NCI-H1048 (cell line): ENCODE measurements at regions not wholly inside any gene's neighbourhood (a gene's known extent, or its start where the extent isn't known, plus 50 kb on each side); places are given as distances from the start of the nearest gene placed in this dataset.
A peak's percentile ranks its signal among the peaks of the same experiment; 100 is the strongest.

Source experiments
- DNase-seq: peaks from one replicate; lab custom pipeline; 2025; lab: John Stamatoyannopoulos, UW

DNA sequence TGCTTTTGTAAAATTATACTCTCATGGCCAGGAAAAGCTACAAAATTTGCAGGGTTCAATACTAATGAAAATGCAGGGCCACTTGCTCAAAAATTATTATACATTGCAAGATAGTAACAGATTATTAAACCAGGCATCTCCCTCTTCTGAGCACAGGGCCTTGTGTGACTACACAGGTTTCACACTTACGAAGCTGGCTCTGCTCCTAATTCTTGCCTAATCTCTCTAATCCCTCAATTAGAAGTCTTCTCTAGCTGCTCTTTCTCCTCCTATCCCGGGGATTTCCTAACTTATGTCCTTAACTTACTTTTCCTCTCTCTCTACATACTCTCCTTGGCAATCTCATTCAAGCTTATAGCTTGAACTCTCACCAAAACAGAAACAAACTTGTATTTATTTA is 168.3 kb downstream of the AREG start:
- DNase-seq = no peak

- DNase-seq = no peak
Observed at GRCh38 chr4:74615411-74615810, 170.5 kb downstream of the AREG start.

DNA sequence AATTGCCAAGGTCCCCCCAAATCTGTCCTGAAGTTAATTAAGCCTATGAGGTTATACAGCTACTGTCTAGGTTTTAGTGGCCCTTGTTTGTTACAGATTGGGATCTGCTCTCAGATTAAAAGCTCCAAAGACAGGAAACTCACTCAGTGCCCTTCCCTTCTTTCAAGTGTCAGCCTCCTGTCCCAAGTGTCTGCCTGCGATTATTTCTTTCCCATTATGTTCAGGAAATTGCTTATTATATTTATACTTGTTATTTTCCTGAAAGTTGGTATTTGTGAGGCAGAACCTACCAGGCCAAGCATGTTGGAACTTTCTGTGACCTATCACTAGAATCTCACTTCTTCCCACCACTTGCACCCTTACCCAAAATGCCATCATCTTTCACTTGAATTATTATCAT is 173.2 kb downstream of the AREG start:
- DNase-seq = no peak

DNA sequence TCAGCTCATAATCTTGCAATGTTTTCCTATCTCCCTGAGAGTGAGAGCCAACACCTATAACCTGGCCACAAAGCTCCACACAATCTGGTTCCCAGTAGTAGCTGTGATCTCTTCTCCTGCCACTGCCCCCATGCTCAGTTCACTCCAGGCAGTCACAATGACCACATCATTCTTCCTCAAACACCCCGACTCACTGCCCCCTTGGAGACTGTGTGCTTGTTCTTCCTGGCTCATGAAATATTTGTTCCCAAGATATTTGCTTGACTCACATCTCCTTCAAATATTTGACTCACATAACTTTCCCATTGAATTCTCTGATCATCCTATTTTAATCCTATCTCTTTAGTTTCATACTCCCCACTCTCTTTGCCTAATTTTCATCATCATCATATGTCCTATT is 173.7 kb downstream of the AREG start:
- no peak for DNase-seq

DNA sequence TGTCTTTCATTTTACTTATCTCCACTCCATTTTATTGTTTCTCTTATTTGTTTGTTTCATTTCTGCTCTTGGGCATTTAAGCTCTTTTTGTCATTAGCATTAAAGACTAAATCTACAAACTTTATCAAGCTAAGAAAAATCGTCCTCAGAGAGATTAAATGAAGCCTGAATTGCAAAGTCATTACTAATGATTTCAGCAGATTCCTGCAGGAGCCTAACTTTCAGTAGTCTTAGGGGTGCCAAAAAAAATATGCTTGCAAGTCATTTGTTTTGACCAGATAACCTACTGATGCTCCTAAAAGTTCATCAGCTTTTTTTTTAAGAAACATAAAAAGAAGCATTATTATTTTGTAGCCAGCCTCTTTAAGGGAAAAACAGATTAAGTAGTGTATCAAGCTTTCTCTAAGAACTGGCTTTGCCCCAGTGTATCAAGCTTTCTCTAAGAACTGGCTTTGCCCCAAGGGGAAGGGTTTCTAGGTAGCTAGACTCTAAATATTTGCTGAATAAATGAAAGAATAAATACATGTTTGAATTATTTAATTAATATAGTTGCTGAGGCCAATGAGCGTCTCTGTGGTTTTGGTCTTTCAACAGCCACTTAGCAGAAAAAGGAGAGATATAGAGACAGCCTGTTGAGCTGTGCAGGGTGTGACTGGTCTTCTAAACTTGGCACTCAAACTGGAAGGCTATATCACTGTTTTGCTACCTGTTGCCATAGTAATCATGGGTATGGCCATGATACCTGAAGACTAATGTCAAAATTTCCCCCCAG is 174.2 kb downstream of the BTC start:
- no peak for DNase-seq

GRCh38 chr4:74621616-74622015 is 172.7 kb downstream of the BTC start:
- no peak for DNase-seq

DNA sequence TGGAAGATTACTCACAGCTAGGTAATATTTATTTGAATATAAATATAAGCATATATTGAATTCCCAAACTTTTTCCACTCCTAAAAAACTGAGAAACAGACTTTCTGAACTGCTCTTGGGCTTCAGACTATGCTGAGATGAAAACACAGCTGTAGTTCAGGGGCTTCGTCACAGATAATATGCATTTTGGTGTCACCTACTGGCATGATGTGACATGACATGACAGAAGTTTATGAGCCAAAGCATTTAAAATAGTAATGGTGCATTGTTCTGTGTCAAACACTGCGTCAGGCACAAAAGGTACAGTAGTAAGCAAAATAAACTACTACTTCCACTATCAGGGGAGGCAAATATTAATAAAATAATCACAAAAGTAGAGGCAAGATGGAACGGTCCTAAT is 171.3 kb downstream of the BTC start:
- peak; percentile 19 for DNase-seq

DNA sequence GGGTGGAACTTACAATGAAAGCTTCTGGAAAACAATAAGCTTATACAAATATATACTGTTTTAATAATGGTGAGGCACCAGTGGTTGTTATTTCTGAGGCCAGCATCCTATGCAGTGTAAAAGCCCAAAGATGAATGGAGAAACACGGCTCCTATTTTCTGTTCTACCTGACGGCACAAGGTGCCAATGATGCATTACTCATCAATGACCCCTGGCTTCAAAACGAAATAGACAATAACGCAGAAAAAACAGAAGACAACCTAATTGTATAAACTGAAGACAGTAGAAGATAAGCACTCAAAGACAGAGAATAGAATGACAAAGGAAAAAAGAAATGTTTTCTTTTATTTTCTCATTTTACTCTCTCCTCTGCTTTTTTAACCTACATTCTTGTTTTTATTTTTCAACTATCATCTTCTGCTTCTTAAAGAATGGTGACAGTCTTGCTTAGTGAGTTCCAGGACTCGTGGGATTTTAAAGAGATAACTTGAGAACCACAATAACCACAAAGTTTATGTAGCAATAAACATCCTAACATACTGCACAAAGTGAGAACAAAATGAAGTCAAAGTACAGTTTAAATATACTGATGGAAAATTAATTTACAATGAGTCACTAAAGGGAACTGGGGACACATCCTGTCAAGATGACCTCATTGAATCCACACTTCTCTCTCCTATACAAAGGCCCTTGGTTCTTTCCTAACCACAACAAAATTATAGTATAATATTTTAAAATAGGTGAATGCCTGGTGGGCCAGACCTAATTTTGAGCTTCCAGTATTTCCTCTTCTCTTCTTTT is 169.8 kb downstream of the BTC start:
- DNase-seq = no peak

GRCh38 chr4:74625981-74626380 is 168.3 kb downstream of the BTC start:
- DNase-seq = no peak

DNA sequence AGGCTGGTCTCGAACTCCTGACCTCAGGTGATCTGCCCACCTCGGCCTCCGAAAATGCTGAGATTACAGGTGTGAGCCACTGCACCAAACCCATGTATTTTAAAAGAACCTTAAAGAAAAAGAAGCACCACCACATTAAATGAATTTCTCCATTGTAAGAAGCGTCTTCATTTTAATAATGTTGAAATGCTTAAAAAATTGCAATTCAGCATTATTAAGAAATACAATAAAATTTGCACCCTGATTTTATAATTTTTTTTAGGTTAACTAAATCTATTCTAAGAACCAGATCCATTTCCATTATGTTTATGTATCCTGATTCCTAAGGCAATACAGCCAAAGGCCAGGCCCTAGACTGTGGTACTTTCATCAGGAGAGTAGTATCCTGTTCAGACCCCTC is 167.2 kb downstream of the BTC start:
- DNase-seq = no peak

DNA sequence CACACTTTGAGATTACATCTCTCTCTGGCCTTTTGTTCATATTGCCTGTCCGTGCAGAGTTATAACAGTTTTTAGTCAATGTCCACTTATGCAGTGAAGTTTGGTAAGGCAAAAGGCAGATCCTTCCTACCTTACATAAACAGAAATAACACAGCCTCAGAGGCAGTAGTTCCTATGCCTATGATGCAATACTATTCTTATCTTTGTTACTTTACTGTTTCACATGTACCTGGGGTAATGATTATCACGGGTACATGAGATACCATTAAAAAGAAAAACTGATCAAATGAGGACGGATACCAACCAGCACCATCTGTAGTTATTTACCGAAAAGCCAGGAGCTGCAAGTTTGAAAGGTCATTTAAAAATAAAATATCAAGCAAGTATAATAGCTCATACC is 166.8 kb downstream of the BTC start:
- no peak for DNase-seq

GRCh38 chr4:74628852-74629620 is 165.3 kb downstream of the BTC start:
- DNase-seq = no peak

- no peak for DNase-seq
Observed at GRCh38 chr4:74630551-74630950, 163.8 kb downstream of the BTC start.

DNA sequence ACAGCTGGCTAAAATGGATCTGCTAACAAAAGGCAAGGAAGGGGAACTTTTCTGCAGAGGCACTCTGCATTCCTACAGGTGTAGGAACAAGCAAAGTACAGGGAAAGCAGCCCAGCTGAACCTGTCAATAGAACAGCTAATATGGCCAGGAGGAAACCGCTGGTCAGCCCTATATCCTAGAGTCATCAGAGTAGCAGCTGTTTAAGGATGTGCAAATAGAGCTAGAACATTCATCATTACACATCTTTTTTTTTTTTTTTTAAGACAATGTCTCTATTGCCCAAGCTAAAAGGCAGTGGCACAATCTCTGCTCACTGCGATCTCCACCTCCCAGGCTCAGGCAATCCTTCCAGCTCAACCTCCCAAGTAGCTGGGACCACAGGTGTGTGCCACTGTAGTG is 163.0 kb downstream of the BTC start:
- no peak for DNase-seq

DNA sequence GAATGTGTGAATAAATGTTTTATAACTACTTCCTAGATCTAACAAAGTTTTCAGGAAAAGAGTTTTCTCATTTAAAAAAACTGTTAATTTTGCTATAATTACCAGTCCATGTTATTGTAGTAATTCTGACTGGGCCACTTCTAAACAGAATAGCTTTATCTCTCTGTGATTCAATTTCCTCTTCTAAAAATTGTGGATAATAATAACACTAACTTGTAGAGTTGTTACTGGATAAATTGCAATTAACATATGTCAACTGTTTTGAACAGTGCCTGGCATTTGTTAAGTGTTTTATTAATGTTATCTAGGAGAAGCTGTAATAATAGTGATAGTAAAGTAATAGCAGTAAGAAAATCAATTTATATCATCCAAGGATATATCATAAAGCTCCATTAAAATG is 162.3 kb downstream of the BTC start:
- DNase-seq = no peak

DNA sequence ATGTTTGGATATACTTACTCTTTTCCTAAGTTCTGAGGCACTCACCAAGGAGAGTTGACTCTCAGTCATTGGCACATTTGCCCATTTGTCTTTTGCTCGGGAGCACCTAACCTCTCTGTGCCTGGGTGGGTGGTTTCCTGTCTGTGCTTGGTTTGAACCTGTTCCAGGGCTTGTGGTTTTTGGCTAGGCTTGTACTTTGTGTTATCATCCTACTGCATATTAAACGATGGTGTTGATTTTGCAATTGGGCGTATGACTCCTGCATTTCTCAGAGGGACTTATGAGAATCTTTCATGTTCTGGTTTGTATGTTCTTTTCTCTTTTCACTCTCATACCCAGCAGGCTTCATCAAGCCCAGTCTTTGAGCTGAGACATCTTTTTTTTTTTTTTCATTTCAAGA is 161.7 kb downstream of the BTC start:
- no peak for DNase-seq

DNA sequence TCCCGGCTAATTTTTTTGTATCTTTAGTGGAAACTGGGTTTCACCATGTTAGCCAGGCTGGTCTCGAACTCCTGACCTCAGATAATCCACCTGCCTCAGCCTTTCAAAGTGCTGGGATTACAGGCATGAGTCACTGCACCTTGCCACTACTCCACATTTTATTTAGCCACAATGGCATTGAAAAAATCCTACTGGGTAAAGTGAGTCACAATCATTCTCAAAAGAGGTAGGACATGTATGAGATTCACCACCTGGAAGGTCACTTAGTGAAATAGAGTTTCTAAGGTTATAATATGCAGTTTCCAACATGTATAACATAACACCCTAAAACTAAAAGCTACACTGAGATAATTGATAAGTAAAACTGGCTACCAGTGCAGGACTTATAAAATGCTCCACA is 159.2 kb downstream of the BTC start:
- no peak for DNase-seq

DNA sequence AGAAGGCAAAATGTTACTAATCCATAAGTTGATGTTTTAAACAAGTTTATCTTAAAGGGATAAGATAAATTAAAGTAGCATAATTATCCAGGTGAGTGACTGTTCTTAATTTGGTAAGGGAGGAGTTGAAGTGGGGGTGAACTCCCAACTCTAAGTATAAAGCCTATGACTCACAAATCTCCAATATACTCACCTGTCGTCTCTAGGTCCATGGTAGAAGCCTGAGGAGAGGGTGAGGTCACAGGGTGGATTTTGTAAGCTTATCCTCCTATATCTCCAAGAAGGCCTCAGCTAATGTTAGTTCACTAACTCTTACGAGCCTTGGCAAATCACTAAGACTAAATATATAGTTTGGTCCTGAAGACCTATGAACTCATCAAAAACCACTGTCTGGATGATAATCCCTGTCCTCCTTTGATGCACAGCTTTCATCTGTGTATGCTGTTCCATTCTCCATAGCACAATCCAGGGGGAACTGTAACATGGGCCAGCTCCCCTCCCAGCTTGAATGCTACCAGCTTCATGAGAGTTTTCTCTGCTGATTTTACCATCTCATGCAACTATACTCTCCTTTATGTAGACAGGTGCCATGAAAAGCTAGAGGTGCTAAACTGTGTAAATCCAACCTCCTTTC is 158.7 kb downstream of the BTC start:
- no peak for DNase-seq

GRCh38 chr4:74638001-74638400 is 156.3 kb downstream of the BTC start:
- DNase-seq = no peak

- DNase-seq = no peak
Observed at GRCh38 chr4:74638689-74639088, 155.6 kb downstream of the BTC start.

DNA sequence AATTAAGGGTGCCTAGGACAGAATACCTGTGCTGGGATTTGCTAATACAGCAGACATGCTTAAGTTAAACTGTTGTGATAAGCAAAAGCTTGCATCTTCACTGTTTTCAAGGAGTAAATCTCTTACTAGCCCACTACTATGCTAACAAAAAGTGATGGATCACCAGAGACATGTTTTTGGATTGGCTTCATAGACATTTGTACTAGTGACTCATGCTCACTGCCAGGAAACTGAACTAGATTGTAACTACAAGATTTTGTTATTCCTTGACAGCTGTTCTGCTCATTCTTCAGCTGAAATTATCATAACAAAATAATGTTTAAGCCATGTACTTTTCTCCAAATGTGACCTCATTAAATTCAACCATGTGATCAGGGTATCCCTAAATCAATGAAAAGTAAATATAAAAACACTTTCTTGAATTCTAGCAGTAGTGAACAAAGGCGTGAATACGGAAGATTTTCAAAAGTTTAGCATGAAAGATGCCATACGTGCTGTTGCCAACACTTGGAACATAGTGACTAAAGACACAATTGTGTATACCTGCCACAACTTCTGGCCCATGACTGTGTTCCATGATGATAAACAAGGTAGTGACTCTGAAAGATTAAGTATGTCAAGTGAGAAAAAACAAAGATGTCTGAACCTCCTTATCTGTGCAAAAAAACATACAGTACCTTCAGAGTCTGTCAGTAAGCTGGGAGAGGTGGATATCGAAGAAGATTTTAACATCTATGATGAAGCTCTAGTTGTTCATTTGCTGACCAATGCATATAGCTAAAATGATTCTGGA is 154.0 kb downstream of the BTC start:
- DNase-seq = no peak

DNA sequence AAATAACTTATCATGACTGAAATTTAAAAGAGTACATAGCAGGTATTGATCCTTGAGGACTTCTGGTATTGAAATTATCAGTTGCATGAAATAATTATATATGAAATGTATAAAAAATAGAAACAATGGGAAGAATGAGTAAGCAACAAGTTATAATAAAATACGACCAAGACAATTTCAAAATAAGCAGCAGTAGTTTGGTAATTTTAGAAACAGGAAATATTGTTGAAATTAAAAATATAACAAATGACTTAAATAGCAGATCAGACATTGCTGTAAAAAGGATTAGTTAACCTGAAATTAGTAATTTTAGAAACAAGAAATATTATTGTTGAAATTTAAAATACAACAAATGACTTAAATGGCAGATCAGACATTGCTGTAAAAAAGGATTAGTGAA is 152.3 kb downstream of the BTC start:
- DNase-seq = no peak
